GM21423 (cell line): ENCODE measurements at regions not wholly inside any gene's neighbourhood (a gene's known extent, or its start where the extent isn't known, plus 50 kb on each side); places are given as distances from the start of the nearest gene placed in this dataset.
"Not testable (repeated sequence)": the region's sequence is repeated elsewhere in the genome, so short reads cannot be mapped to it uniquely, and the experiment has no call there.

Experiments used
- ATAC-seq: cut with Tn5 transposase; IDR thresholded peaks from one replicate; pipeline ENCODE4 v1.9.1; 2021; ENCODE audit warnings: mild to moderate bottlenecking, moderate library complexity; ENCODE audit not compliant: unreplicated experiment

DNA sequence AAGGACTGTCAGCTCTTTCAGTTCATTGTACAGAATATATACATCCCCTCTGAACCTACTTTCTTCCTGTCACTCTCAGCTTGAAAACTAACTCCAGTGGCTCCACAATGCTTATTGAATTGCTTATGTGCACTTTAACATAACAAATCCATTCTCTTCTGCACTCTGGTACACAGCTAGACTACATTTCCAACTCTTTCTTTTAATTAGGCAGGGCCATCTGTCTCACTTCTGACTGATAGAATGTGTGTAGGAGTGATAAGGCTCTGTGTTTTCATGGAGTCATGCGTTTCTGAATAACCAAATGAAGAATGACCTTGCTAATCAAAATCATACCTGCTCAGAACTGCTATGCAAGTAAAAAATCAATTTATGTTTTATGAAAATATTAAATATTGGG, 278.5 kb upstream of the CCDC179 start:
- no peak for ATAC-seq

DNA sequence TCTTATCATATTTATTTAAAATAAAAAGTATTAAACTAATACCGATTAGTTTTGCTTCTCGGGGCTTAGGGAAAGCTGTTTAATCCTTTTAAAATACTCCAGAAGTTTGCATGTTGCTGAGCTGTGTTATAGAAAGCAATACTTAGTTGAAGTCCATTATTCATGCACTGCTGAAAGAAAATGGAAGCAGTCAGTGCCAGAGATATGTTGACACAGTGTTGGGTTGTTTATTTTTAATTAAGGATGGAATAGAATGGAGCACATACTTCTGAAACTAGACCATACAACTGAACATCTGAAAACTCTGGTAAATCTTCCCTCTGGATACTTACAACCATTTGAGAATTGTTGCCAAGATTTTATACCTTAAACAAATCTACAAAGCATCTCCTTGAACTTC, 282.7 kb upstream of the CCDC179 start:
- no peak for ATAC-seq

DNA sequence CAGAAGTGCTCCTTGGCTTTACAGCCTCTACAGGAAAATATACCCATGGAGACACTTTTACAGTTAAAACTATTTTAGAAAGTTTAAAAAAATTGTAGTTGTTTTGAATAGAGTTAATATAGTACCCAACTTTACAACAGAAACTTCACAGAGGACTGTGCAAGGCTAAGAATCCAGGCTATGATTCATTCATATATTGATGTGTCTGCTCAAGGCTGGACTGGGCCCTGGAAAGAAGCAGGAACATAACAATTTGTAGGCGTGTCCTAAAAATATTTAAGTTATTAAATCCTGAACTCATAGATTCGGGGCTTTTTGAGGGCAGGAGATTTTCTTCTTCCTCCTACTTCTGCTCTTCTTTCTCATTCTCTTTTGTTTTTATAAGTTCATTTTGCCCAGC, 291.5 kb upstream of the CCDC179 start:
- ATAC-seq, result no peak

DNA sequence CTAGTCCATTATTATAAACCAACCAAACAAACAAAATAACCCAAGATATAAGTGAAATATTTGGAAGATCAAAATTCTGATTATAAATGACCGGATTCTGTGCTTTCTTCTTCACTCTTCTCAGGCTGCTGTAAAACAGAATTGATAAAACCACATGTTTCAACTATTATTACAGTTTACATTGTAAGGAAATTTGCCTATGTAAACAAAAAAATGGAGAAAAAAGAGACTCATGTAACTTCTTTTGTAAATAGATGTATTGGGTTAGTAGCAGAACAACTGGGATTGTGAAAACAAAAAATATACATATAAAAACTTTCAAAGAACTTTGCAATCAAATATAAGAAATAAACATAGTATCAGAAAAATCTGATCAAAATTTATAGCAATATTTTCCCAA, 295.2 kb upstream of the CCDC179 start:
- ATAC-seq, result no peak

DNA sequence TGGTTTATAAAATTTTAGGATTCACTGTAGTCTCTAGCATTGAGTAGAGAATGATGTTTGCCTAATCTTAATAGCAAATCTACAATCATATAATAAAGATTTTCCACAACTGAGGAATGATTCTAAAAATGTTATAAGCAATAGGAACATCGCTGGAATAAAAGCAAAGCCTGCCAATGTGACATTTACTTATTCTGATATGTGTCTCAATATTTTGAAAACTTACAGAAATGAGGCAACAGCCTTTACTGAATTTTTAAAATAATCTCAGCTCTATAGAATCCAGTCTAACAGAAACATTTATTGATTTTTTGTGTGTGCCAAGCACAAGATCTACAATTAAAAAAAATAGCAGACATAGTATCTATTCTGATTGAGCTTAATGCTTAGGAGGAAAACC, 303.7 kb upstream of the CCDC179 start:
- no peak for ATAC-seq

DNA sequence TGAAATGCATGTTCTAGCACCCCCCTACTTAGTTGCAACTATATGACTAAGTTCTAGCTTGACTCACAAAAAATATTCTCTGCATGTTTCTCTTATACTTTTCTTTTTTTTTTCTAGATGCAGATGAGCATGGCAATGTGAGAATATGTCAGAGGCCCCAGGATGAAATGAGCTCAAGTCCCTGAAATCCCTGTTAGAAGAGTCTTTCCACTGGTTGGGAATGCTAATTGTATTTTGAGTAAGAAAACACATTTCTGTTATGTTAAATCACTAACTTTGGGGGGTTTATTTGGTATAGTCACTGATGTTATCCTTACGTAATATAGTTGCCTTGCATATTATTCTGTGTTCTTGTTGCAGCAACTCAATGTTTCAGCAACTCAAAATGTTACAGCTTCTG, 306.1 kb upstream of the CCDC179 start:
- ATAC-seq, result no peak

DNA sequence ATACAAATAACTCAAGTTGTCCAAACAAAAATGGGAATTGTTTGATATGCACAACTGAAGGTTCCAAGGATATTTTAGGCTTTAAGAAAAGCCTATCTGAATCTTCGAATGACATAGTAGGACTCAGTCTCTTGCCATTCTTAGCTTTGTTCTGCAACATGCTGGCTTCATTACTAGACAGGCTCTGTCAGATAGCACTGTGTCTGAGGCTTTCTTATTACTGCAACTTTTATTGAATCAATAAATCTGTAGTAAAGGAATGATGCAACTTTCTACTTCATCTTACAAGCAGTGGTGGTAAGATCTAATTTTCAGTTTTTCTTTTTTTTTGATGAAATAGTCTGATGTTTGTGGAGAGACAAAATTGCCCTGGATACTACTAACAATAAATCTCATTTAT, 319.3 kb upstream of the CCDC179 start:
- no peak for ATAC-seq

DNA sequence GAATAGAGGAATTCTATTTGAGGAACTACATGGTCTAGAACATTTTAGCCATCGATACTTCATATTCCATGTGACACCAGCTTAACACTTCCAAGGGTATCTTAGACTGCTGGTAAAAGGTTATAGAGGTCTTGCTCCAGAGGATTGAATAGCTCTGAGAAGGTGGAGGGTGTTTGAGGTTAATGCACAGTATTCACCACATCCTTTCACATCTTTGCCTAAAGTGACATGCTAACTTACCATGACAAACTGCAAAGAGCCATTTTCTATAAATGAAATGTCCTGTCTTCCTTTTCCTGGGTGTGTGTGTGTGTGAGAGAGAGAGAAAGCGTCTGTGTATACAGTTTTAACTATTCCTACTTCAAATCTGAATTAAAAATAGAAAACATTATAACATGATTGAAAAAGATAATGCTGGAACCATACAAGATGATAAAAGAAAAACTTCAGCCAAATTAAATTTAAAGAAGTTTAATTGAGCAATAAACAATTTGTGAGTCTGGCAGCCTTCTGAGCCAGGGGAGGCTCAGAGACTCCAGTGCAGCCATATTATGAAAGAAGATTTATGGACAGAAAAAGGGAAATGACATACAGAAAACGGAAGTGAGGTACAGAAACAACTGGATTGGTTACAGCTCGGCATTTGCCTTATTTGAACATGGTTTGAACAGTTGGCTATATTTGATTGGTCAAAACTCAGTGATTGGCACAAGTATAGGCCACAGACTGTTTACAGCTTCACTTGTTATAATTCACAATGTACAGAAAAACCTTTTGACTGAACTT, 320.9 kb upstream of the CCDC179 start:
- ATAC-seq, result no peak

DNA sequence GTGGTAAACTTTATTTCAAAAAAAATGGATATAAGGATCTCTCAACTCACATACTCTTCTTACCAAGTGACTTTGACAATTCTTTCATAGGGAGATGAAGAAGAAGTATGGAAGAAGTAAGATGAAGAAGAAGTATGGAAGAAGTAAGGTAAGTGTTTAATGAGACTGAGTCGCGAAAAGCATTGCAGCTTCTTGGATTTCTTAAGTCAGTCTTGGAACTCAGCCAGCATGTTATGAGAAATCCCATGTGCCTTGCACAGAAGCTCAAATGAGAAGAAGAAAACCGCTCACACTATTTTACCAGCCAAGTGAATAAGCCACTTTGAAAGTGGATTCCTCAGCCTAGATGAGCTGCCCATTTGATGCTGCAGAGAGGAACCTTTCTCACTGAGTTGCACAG, 332.0 kb upstream of the CCDC179 start:
- no peak for ATAC-seq

DNA sequence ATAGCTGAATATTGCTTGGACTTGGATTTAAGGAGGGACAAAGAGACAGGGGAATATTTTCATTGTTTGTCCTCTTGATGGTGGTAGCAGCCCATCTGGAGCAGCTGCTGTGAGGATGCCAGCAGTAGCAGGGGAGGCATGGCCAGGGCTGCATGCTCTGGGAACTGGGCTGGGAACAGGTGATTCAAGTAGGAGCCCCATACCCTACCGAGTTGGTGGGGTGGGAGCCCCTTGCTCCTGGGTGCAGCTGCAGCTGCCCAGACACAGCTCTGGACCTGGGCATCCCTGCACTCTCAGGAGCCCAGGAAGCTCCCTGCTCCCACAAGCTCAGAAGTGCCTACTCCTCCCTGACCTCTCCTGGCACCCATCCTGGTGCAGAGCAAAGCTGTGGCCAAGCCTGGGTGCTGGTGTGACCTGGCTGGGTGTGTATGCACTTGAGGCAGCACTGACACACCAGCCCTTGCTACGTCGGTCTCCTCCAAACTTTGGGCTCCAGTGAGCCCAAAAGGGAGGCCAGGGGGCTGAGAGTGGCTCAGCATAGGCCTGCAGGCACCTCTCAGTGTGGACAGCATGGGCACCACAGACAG, 341.8 kb upstream of the CCDC179 start:
- ATAC-seq, result no peak

DNA sequence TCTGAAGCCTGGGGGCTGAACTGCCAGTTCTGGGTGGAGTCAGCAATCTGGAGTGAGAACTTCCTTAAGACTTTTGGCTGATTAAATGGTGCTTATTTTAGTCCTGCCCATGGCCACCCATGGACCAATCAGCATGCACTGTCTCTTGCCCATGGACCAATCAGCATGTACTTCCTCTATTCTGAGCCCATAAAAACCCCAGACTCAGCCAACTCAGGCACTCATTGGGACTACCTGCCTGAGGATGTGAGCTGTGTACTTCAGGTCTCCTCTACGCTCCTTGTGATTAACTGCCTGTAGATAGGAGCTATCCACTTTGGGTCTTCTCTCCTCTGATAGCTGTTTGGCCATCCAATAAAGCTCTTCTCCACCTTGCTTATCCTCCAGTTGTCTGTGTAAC, 342.3 kb upstream of the CCDC179 start:
- ATAC-seq, result no peak

DNA sequence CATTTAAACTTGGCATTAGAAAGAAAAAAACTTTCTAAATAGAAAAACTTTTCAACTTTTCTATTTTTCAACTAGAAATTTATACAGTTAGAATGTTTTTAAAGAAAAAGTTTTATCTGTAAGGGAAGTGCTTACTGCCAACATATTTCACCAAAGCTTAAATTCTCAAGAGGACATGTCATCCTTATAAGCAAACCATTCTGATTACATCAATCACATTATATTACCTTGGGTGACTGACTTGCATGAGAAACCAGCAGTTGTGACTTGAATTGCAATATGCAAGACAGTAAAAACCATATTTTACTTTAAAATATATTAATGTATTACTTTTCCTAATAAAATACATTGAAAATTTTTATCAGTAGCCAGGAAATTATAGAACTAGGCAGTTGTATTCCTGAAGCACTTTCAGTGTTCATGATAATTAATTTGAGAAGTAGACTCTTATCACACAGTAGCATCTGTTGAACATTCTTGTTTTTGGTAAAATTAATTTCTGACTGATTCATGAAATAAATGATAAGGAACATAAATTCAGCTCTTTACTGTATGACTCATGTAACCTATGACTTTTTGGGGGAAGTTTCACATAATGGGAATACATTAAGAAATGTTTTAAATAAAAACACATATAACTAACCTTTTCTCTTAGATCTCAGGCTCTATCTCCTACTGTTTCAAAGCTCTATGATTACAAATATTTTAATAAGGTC, 345.0 kb upstream of the CCDC179 start:
- no peak for ATAC-seq

DNA sequence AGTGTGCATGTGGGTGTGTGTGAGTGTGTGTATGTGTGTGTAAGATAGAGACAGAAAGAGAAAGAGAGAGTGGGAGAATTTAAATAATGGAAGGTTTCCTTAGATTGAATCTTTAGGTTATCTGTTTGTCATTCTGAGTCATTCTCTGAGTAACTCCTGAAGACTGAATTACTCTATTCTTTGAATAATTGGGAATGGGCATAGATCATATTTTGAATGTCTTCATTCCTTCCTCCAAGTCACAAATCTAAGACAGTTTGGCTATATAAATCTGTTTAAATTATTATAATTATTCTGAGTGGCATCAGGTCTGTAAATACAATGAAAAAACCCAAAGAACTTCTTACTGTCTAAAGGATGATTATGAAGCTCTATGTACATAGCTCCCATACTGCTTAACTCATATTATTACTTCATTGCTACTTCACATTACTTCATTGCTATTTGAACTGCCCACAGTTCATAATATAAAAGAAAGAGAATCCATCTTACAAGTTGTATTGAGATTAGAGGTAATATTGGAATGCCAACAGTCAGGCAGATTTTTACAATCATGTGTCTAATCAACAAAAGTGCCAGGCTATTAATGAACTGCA, 346.6 kb upstream of the CCDC179 start:
- ATAC-seq, result no peak

DNA sequence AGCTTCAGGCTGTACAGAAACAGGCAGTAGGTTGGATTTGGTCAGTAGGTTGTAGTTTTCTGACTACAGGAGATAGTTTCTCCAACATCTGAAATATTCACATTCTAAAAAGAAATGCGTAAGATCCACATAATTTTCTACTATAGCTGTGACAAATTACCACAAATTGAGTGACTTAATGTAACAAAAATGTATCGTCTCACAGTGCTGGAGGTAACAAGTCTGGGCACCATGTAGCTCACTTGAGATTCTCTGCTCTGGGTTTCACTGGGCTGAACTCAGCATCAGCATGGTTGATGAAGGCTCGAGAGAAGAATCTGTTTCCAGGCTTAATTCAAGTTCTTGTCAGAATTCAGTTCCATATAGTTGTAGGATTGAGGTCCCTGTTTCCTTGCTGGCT, 350.9 kb upstream of the CCDC179 start:
- ATAC-seq, result no peak

DNA sequence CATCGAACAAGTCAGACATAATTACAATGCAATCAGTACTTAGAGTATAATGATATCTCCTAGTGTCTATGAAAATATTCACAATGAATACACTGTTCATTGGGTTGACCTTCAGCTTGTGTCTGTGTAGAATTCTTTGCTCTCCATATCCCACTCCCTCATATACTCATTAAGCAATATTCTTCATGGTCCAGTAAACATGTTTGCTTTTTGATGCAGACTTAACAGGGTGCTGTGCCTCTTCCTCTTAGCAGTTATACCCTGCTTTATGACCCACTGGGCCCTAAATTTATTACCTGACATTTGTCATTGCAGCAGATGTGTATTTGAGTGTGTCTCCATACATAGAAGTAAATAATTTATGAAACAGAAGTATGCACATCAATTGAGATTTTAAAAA, 352.5 kb upstream of the CCDC179 start:
- ATAC-seq, result no peak

DNA sequence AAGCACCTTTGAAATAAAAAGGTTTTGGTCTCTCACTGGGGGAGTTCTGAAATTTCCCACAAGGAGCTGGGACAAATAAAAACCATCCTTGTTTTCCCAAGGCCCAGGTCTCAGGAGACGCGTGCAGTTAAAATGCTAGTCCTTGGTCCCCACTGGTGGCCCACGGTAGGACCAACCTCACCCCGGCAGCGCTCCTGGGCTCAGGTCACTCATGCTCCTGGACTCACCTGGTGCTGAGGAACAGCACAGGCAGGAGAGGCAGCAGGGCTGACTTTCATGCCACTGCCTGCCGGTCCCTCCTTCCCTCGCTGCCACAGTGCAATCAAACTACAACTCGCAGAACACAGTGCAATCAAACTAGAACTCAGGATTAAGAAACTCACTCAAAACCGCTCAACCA, 356.8 kb upstream of the CCDC179 start:
- no peak for ATAC-seq

DNA sequence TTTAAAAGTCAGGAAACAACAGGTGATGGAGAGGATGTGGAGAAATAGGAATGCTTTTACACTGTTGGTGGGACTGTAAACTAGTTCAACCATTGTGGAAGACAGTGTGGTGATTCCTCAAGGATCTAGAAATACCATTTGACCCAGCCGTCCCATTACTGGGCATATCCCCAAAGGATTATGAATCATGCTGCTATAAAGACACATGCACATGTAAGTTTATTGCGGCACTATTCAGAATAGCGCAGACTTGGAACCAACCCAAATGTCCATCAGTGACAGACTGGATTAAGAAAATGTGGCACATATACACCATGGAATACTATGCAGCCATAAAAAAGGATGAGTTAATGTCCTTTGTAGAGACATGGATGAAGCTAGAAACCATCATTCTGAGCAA, 359.8 kb upstream of the CCDC179 start:
- not testable (repeated sequence) for ATAC-seq

DNA sequence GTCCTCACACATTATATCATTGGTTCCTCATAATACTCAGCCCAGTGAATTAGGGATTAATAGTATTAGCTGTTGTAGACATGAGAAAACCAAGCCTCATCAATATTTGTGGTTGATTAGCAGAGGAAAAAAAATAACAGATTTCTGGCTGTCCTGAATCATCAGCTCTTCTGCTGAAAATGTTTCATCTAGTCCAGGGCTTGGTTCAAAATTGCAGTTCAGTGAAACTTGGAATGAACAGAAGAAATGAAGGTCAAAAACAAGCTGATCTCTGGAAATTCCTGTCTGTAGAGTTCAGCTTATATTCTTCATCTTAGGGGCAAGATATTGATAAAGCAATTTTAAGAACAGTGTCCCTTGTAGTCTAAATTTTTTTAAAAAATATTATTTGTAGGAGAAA, 361.1 kb upstream of the CCDC179 start:
- no peak for ATAC-seq

DNA sequence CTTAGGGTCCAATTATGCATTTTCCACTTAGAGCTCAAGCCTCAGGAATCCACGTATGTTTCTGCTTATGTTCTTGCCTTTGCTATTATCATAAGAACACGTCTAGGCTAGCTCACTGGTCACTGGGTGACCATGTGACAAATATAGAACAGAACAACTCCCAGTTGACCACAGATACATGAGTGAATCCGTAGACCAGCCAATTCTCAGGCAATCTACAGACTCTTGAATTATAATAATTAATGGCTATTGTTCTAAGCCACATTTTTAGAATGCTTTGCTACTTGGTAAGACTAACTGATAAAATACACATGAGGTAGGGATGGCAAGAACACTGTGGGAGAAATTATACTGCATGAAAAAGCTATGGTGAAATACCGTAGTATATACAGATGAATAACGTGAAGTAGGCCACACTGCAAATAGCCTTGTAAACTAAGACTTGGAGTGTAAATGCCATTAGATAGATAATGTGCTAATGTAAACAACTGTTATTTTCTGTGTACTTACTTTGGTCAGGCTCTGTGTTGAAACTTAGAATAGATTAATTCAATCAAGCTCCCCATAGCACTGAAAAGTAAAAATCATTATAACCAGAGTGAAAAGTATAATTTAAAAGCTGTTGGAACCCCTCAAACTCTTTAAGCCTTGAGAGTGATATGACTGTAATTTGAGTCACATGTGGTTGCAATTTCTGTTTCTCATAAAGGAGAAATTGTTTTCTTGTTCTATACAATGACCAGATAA, 366.2 kb upstream of the CCDC179 start:
- ATAC-seq, result no peak

DNA sequence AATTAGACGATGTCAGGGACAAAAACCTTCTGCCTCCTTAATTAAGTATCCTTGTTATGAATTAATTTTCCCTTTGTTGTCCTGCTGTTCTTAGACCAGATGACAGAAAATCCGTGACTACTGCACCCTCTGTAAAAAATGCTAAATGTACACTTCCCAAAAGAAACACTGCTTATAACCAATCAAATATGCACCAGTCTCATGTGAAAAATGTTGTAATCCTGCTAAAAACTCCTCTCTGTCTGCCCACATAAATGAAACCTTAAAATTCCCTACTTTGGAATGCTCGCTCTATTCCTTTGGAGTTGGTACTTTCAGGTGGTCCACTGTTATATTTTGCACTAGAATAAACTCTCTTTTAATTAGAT, 366.8 kb upstream of the CCDC179 start:
- ATAC-seq, result no peak

DNA sequence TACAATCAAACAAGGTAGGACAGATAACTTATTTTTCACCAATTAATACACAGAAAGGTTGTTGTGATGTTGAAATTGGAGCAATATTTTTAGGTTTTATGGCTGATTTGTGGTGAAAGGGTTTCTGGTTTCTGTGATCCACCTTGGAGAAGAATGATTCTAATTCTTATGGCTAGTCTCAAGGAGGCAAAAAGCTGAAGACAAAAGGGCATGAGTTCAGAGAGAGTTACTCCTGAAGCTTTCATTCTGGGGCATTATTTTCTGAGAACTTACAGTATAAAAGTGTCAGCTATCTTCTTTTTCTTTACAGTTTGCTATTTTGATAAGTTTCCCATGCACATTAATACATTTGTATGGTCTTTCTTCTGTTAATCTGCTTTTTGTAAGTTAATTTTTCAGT, 372.4 kb upstream of the CCDC179 start:
- no peak for ATAC-seq
